ENCODE measurements at regions not wholly inside any gene's neighbourhood (a gene's known extent, or its start where the extent isn't known, plus 50 kb on each side); places are given as distances from the start of the nearest gene placed in this dataset.

DNA sequence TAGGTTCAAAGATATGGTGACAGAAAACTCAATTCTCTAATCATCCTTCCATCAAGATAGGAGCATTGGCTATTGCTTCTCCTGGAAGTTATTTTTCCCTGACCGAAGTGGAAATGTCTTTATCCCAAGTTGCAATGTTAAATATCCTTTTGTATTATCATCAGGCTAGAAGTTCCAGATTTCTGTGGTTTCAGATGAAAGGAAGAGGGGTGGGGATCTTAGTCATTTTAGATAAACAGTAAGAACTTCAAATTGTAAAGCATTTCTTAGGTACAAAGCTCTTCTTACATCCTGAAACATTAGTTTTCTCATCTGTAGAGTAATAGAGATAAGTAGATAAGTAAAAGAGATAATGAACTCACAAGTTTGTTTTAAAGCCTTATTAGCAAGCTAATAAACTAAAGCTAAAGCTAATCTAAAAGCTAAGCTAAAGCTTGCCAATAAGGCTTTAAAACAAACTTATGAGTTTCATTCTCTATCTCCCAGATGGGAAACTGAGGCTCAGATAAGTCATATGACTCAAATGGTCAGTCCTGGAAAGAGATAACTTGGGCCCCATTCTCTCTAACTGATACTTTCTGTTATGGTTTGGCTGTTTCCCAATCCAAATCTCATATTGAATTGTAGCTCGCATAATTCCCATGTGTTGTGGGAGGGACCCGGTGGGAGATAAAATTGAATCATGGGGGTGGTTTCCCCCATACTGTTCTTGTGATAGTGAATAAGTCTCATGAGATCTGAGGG, 99.2 kb upstream of the KCNK2 start:
- no peak for DNase-seq (ENCODE audit: low read depth, low spot score)
- H3K9me3 Mint-ChIP-seq = peaks cover 5% of the 10 kb centered on the region
- no peak overlapping the region for H3K4me3 Mint-ChIP-seq
- no peaks in the 10 kb centered on the region for H3K4me1 Mint-ChIP-seq
- TF ChIP-seq, protein P1, sequence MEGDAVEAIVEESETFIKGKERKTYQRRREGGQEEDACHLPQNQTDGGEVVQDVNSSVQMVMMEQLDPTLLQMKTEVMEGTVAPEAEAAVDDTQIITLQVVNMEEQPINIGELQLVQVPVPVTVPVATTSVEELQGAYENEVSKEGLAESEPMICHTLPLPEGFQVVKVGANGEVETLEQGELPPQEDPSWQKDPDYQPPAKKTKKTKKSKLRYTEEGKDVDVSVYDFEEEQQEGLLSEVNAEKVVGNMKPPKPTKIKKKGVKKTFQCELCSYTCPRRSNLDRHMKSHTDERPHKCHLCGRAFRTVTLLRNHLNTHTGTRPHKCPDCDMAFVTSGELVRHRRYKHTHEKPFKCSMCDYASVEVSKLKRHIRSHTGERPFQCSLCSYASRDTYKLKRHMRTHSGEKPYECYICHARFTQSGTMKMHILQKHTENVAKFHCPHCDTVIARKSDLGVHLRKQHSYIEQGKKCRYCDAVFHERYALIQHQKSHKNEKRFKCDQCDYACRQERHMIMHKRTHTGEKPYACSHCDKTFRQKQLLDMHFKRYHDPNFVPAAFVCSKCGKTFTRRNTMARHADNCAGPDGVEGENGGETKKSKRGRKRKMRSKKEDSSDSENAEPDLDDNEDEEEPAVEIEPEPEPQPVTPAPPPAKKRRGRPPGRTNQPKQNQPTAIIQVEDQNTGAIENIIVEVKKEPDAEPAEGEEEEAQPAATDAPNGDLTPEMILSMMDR (conservative IDR thresholded peaks at IDR 0.05) = no peak
- peaks cover 5% of the 10 kb centered on the region for H3K36me3 Mint-ChIP-seq (ENCODE audit: low read depth)
- H3K27ac Mint-ChIP-seq (ENCODE audit: unreplicated experiment) = no peak overlapping the region
- no peaks in the 10 kb centered on the region for H3K27me3 Mint-ChIP-seq (ENCODE audit: low read depth)

DNA sequence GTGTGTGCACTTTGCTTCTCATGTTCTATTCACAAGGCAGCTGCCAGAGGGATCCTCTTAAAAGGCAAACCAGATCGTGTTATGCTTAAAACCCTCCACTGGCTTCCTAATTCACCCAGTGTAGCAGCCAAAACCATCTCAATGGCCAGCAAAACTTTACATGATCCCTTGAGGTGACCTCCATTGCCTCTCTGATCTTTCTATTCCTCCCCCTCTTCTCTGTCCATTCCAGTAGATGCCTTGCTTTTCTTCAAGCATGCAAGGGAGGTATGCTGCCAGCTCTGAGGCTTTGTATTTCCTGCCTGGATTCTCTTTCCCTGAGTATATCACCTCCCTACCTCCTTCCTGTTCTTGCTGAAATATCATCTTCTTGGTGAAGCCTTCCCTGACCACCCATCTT, 93.2 kb upstream of the KCNK2 start:
- Mint-ChIP-seq H3K27ac (ENCODE audit: unreplicated experiment) (no peak overlapping the region), H3K9me3 (peaks cover 3% of the 10 kb centered on the region), H3K4me3 (no peak overlapping the region), H3K4me1 (no peaks in the 10 kb centered on the region), H3K36me3 (ENCODE audit: low read depth) (no peaks in the 10 kb centered on the region), H3K27me3 (ENCODE audit: low read depth) (no peaks in the 10 kb centered on the region)
- no peak for DNase-seq (ENCODE audit: low read depth, low spot score)
- TF ChIP-seq, protein P1 (conservative IDR thresholded peaks at IDR 0.05) = no peak

DNA sequence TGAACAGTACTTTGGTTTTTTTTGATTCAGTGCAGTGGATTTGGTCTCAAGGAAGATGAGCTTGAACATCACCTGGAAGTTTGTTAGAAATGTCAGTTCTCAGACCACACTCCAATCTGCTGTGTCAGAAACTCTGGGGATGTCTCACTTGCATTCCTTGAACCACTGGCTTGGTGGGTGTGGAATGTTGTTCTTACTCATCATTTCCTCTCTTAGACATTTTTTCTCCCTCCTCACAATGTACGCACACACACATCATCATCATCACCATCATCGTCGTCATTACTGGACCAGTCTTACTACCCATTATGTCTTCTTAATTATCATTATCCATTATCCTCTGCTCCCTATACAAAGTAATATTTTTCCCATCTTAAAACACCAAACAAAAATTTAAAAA, 91.9 kb upstream of the KCNK2 start:
- no peaks in the 10 kb centered on the region for H3K4me1 Mint-ChIP-seq
- TF ChIP-seq, protein P1 (conservative IDR thresholded peaks at IDR 0.05) = no peak
- H3K9me3 Mint-ChIP-seq = peaks cover 3% of the 10 kb centered on the region
- no peaks in the 10 kb centered on the region for H3K36me3 Mint-ChIP-seq (ENCODE audit: low read depth)
- H3K4me3 Mint-ChIP-seq = no peak overlapping the region
- H3K27ac Mint-ChIP-seq (ENCODE audit: unreplicated experiment) = no peak overlapping the region
- DNase-seq (ENCODE audit: low read depth, low spot score) = no peak
- H3K27me3 Mint-ChIP-seq (ENCODE audit: low read depth) = no peaks in the 10 kb centered on the region

DNA sequence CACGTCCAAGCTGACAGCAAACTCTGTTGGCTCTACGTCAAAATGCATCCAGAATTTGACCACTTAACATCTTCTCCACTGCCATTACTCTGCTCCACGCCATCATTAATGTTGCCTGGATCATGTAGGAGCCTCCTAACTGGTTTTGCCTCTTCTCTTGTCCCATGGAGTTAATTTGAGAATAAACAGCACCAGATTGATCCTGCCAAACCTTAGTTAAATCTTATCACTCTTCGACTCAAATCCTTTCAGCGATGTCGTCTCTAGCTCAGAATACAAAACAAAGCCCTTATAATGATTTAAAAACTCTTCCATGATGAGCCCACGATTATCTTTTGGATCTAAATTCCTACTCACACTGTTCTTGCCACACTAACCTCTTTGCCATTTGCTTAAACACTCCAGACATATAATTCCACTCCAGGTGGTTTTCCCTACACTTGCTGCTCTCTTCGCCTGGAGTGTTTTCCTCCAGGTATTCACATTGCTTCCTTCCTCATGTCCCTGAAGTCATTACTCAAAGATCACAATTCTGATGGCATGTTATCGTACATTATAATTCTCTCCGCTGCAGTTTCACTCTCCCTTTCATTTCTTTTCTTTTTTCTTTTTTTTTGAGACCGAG, 90.7 kb upstream of the KCNK2 start:
- no peaks in the 10 kb centered on the region for H3K27me3 Mint-ChIP-seq (ENCODE audit: low read depth)
- H3K9me3 Mint-ChIP-seq = peaks cover 3% of the 10 kb centered on the region
- TF ChIP-seq, protein P1 (conservative IDR thresholded peaks at IDR 0.05) = no peak
- H3K4me3 Mint-ChIP-seq = no peak overlapping the region
- H3K4me1 Mint-ChIP-seq = no peaks in the 10 kb centered on the region
- no peak for DNase-seq (ENCODE audit: low read depth, low spot score)
- no peak overlapping the region for H3K27ac Mint-ChIP-seq (ENCODE audit: unreplicated experiment)
- no peaks in the 10 kb centered on the region for H3K36me3 Mint-ChIP-seq (ENCODE audit: low read depth)

DNA sequence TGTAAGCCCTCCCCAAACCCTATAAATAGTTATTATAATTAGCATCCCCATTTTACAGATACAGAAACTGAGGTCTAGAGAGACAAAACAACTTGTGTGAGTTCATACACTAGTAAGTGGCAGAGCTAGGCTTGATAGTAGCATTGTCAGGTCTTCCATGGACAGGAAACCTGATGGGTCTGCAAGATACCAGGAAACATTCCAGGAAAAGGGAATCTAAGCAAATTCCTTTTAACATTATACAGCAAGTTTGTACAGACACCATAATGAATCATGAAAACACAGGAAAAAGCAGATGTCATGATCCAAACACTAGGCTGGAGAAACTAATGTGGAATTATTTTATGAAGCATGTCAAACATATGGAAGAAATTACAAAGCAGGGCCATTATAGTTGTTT, 89.1 kb upstream of the KCNK2 start:
- Mint-ChIP-seq H3K27ac (ENCODE audit: unreplicated experiment) (no peak overlapping the region), H3K9me3 (peaks cover 3% of the 10 kb centered on the region), H3K4me1 (no peaks in the 10 kb centered on the region), H3K4me3 (no peak overlapping the region), H3K27me3 (ENCODE audit: low read depth) (no peaks in the 10 kb centered on the region), H3K36me3 (ENCODE audit: low read depth) (no peaks in the 10 kb centered on the region)
- TF ChIP-seq, protein P1 (conservative IDR thresholded peaks at IDR 0.05) = no peak
- no peak for DNase-seq (ENCODE audit: low read depth, low spot score)

All from neural crest cell (in vitro differentiated cells).